ENCODE measurements at regions not wholly inside any gene's neighbourhood (a gene's known extent, or its start where the extent isn't known, plus 50 kb on each side); places are given as distances from the start of the nearest gene placed in this dataset.

DNA sequence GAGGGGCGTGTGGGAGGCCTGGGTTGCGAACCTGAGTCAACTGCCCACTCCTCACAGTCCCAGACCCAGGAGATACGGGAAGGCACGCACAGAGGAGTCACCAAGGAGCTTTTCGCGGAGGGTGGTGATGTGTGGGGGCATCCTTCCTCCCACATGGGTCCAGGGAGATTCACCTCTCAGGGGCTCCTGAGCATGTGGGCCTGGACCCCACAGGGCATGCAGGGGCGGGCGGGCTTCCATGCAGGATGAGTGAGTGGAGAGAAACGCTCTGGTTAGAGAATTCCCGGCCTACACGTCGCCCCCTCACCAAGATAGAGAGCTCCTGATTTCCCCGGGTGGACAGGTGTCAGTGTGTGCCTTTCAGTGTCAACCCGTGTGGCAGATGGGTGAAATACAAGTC lies 641.7 kb upstream of the FZD8 start:
- no peak overlapping the region for H3K27ac ChIP-seq
- no peaks in the 10 kb centered on the region for H3K27me3 ChIP-seq
- 97 to 98% methylated on average over 14 of the region's 14 CpGs for WGBS, 2 donors
- no peak overlapping the region for H3K4me3 ChIP-seq
- no peak for DNase-seq (ENCODE audit: low spot score in 2 of 2)
- peaks cover 0 to 29% (median 13%) of the 10 kb centered on the region in 4 donors for H3K9me3 ChIP-seq
- no peak for TF ChIP-seq CTCF (IDR thresholded peaks at IDR 0.05)
- TF ChIP-seq EP300 (IDR thresholded peaks at IDR 0.05), result no peak
- TF ChIP-seq POLR2A (IDR thresholded peaks at IDR 0.05), result no peak
- H3K36me3 ChIP-seq, result no peaks in the 10 kb centered on the region
- H3K4me1 ChIP-seq, result peaks cover 0 to 19% (median 0%) of the 10 kb centered on the region in 4 donors

DNA sequence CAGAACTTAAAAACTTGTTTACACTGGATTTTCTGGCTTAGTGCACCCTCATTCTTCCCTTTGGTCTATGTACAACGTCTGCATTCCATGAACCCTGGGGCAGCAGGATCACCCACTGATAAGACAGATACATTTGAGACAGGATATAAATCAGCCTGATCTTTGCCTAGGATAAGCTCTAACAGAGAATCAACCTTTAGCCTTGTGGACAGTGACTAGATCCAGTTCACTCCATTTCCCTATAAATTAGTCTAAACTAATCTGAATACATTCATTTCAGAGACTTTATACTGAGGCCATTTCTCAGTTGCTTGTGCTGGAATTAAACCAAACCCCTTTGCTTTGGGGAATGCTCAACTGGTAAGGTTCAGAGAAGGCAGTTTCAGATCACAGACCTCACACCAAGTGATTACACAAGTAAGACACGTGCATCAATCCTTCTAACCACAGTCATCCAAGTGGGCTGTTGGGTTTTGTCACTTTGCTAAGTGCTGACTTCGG lies 639.8 kb upstream of the FZD8 start:
- TF ChIP-seq POLR2A (IDR thresholded peaks at IDR 0.05) (no peak), EP300 (IDR thresholded peaks at IDR 0.05) (peak in 1 of 2 donors; percentile 73)
- WGBS, 2 donors, result 51 to 55% methylated on average over 3 of the region's 3 CpGs

GRCh38 chr10:36280890-36281499 lies 638.9 kb upstream of the FZD8 start:
- no peak overlapping the region for H3K27ac ChIP-seq
- H3K9me3 ChIP-seq, result peaks cover 0 to 4% (median 0%) of the 10 kb centered on the region in 4 donors
- H3K36me3 ChIP-seq, result no peaks in the 10 kb centered on the region
- whole genome bisulfite sequencing, 2 donors, result 95 to 98% methylated on average over 11 of the region's 11 CpGs
- no peaks in the 10 kb centered on the region for H3K27me3 ChIP-seq
- no peak for DNase-seq (ENCODE audit: low spot score in 2 of 2)
- H3K4me3 ChIP-seq, result no peak overlapping the region
- no peak for TF ChIP-seq CTCF (IDR thresholded peaks at IDR 0.05)
- no peak for TF ChIP-seq POLR2A (IDR thresholded peaks at IDR 0.05)
- TF ChIP-seq EP300 (IDR thresholded peaks at IDR 0.05), result no peak
- peaks cover 0 to 29% (median 0%) of the 10 kb centered on the region in 4 donors for H3K4me1 ChIP-seq

More for the DNA sequence above, 639.8 kb upstream of the FZD8 start:
- Histone ChIP-seq H3K36me3 (no peaks in the 10 kb centered on the region), H3K9me3 (peaks cover 0 to 12% (median 4%) of the 10 kb centered on the region in 4 donors), H3K27ac (peak overlapping the region in 1 of 4 donors; percentile 30), H3K27me3 (no peaks in the 10 kb centered on the region), H3K4me1 (peaks cover 0 to 29% (median 0%) of the 10 kb centered on the region in 4 donors), H3K4me3 (no peak overlapping the region)
- DNase-seq (ENCODE audit: low spot score in 2 of 2), result peak in 1 of 2 donors; percentile 50

GRCh38 chr10:36280321-36280741 lies 638.2 kb upstream of the FZD8 start:
- Histone ChIP-seq H3K4me3 (no peak overlapping the region), H3K27ac (no peak overlapping the region), H3K36me3 (no peaks in the 10 kb centered on the region), H3K9me3 (no peaks in the 10 kb centered on the region), H3K4me1 (peaks cover 0 to 29% (median 0%) of the 10 kb centered on the region in 4 donors), H3K27me3 (no peaks in the 10 kb centered on the region)
- TF ChIP-seq POLR2A (IDR thresholded peaks at IDR 0.05) (no peak), CTCF (IDR thresholded peaks at IDR 0.05) (no peak), EP300 (IDR thresholded peaks at IDR 0.05) (no peak)
- no peak for DNase-seq (ENCODE audit: low spot score in 2 of 2)
- WGBS, 2 donors, result 43 to 47% methylated on average over 1 of the region's 1 CpG

GRCh38 chr10:36278176-36278575 lies 636.1 kb upstream of the FZD8 start:
- no peaks in the 10 kb centered on the region for H3K9me3 ChIP-seq
- H3K4me3 ChIP-seq, result no peak overlapping the region
- no peaks in the 10 kb centered on the region for H3K36me3 ChIP-seq
- peaks cover 0 to 29% (median 0%) of the 10 kb centered on the region in 4 donors for H3K4me1 ChIP-seq
- H3K27me3 ChIP-seq, result no peaks in the 10 kb centered on the region
- no peak overlapping the region for H3K27ac ChIP-seq
- WGBS, 2 donors, result 25% methylated on average over 3 of the region's 3 CpGs
- no peak for TF ChIP-seq EP300 (IDR thresholded peaks at IDR 0.05)
- no peak for TF ChIP-seq POLR2A (IDR thresholded peaks at IDR 0.05)
- no peak for TF ChIP-seq CTCF (IDR thresholded peaks at IDR 0.05)
- no peak for DNase-seq (ENCODE audit: low spot score in 2 of 2)
